Breast epithelium (tissue), 3 donors: ENCODE measurements at regions not wholly inside any gene's neighbourhood (a gene's known extent, or its start where the extent isn't known, plus 50 kb on each side); places are given as distances from the start of the nearest gene placed in this dataset.

Experiments
- POLR2A ChIP-seq: fragments of 450-650 bp; IDR thresholded peaks from one replicate; pipeline ENCODE4 v1.6.1; 2016; ENCODE audit warnings: antibody characterized with exemption, mild to moderate bottlenecking, moderate library complexity
- POLR2AphosphoS5 ChIP-seq, 3 donors: sonication (generic); formaldehyde crosslinking; IDR thresholded peaks; one replicate each; pipeline ENCODE4 v1.6.1; 2017; ENCODE audit warnings: antibody characterized with exemption in 3 of 3
- TF ChIP-seq, protein P1 (sequence below), 3 donors: fragments of 450-650 bp; IDR thresholded peaks; one replicate each; pipeline ENCODE4 v1.5.1; 2016 to 2017; ENCODE audit warnings: antibody characterized with exemption in 3 of 3, mild to moderate bottlenecking in 3 of 3, moderate library complexity in 3 of 3

DNA sequence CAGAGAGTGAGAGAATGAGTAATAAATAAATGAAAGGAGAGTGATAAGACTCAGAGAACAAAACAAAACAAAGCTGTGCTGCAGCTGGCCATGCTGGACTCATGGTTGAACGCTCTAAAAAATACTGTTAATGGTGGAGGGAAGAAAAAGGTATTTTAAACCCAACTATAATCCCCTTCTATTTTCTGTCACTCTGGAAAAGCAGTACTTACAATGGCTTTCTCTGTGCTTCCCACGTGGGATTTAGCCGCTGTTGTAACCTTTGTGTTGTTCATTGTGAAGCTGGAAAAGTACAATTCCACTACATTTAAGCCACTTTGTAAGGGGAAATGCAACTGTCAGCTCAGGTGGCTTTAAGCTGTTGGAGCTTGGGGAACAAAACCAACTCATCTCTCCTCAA is 917.7 kb downstream of the IGSF11 start:
- TF ChIP-seq, protein P1, sequence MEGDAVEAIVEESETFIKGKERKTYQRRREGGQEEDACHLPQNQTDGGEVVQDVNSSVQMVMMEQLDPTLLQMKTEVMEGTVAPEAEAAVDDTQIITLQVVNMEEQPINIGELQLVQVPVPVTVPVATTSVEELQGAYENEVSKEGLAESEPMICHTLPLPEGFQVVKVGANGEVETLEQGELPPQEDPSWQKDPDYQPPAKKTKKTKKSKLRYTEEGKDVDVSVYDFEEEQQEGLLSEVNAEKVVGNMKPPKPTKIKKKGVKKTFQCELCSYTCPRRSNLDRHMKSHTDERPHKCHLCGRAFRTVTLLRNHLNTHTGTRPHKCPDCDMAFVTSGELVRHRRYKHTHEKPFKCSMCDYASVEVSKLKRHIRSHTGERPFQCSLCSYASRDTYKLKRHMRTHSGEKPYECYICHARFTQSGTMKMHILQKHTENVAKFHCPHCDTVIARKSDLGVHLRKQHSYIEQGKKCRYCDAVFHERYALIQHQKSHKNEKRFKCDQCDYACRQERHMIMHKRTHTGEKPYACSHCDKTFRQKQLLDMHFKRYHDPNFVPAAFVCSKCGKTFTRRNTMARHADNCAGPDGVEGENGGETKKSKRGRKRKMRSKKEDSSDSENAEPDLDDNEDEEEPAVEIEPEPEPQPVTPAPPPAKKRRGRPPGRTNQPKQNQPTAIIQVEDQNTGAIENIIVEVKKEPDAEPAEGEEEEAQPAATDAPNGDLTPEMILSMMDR (IDR thresholded peaks at IDR 0.05): no peak
- TF ChIP-seq POLR2AphosphoS5 (IDR thresholded peaks at IDR 0.05): no peak
- no peak for TF ChIP-seq POLR2A
